Naive thymus-derived CD8-positive, alpha-beta T cell (primary cell): ENCODE measurements at regions not wholly inside any gene's neighbourhood (a gene's known extent, or its start where the extent isn't known, plus 50 kb on each side); places are given as distances from the start of the nearest gene placed in this dataset.

Experiments
- ATAC-seq, 2 donors: fragments of 150-1000 bp; cut with Tn5 transposase in 1 of 2; sonication (Bioruptor Pico), chemical (Tn5 transposase) in 1 of 2; 1 replicate in 1 of 2; 2 replicates in 1 of 2; pipeline ENCODE4 v1.10.0; 2021; ENCODE audit warnings: mild to moderate bottlenecking in 2 of 2, moderate library complexity in 2 of 2
- POLR2A ChIA-PET: fragments of 350-600 bp; sonication (Branson Sonifier 250); formaldehyde crosslinking; loops from one replicate; lab custom pipeline; 2021; ENCODE audit warnings: antibody characterized with exemption; lab: Charles Lee
- DNase-seq, 10 donors: peaks; one replicate each; pipeline versions ENCODE4 v3.0.0 to v3.0.0-alpha.2; 2020 to 2022
- H3K27ac Mint-ChIP-seq, 10 donors: one replicate each; pipeline ENCODE4 v1.8.0; 2020 to 2022; ENCODE audit warnings: mild to moderate bottlenecking in 10 of 10, mixed read lengths in 10 of 10, moderate library complexity in 4 of 10, inconsistent platforms in 1 of 10
- H3K27me3 Mint-ChIP-seq, 5 donors: one replicate each; pipeline ENCODE4 v1.8.0; 2021 to 2022; ENCODE audit warnings: mixed read lengths in 5 of 5
- H3K36me3 Mint-ChIP-seq, 3 donors: one replicate each; pipeline ENCODE4 v1.8.0; 2020 to 2022; ENCODE audit warnings: mixed read lengths in 3 of 3, mild to moderate bottlenecking in 2 of 3, inconsistent platforms in 1 of 3
- H3K4me1 Mint-ChIP-seq, 4 donors: one replicate each; pipeline ENCODE4 v1.8.0; 2021 to 2022; ENCODE audit warnings: mixed read lengths in 4 of 4
- H3K4me3 Mint-ChIP-seq, 10 donors: one replicate each; pipeline ENCODE4 v1.8.0; 2020 to 2022; ENCODE audit warnings: mild to moderate bottlenecking in 10 of 10, mixed read lengths in 10 of 10, moderate library complexity in 6 of 10, inconsistent platforms in 1 of 10
- H3K9me3 Mint-ChIP-seq, 9 donors: one replicate each; pipeline ENCODE4 v1.8.0; 2020 to 2022; ENCODE audit warnings: mixed read lengths in 9 of 9, mild to moderate bottlenecking in 3 of 9, inconsistent platforms in 1 of 9, moderate library complexity in 1 of 9

GRCh38 chr2:145994910-145995309 lies 1475.0 kb upstream of the ZEB2 start:
- ATAC-seq (no peak), DNase-seq (no peak)
- Mint-ChIP-seq H3K27ac (peak overlapping the region in 1 of 10 donors; percentile 44), H3K4me3 (no peak overlapping the region), H3K36me3 (peaks cover 0 to 12% (median 0%) of the 10 kb centered on the region in 3 donors), H3K27me3 (no peaks in the 10 kb centered on the region), H3K4me1 (no peaks in the 10 kb centered on the region), H3K9me3 (peaks cover 5 to 34% (median 21%) of the 10 kb centered on the region in 9 donors)
- POLR2A ChIA-PET, result no interaction called here

- no peak for DNase-seq
- Mint-ChIP-seq H3K9me3 (peaks cover 5 to 27% (median 21%) of the 10 kb centered on the region in 9 donors), H3K4me3 (no peak overlapping the region), H3K36me3 (peaks cover 0 to 12% (median 0%) of the 10 kb centered on the region in 3 donors), H3K27me3 (no peaks in the 10 kb centered on the region), H3K4me1 (no peaks in the 10 kb centered on the region), H3K27ac (no peak overlapping the region)
- POLR2A ChIA-PET, result no interaction called here
- ATAC-seq, result no peak
Observed at GRCh38 chr2:145992572-145992971, 1472.7 kb upstream of the ZEB2 start.

- no peak for ATAC-seq
- no peaks in the 10 kb centered on the region for H3K4me1 Mint-ChIP-seq
- H3K4me3 Mint-ChIP-seq, result no peak overlapping the region
- no peaks in the 10 kb centered on the region for H3K36me3 Mint-ChIP-seq
- no peaks in the 10 kb centered on the region for H3K27me3 Mint-ChIP-seq
- DNase-seq, result no peak
- POLR2A ChIA-PET, result no interaction called here
- no peak overlapping the region for H3K27ac Mint-ChIP-seq
- H3K9me3 Mint-ChIP-seq, result peaks cover 0 to 7% (median 4%) of the 10 kb centered on the region in 9 donors
Observed at GRCh38 chr2:145987793-145988192, 1467.9 kb upstream of the ZEB2 start.

- DNase-seq (no peak), ATAC-seq (no peak)
- Mint-ChIP-seq H3K27me3 (no peaks in the 10 kb centered on the region), H3K27ac (no peak overlapping the region), H3K36me3 (no peaks in the 10 kb centered on the region), H3K4me3 (no peak overlapping the region), H3K4me1 (no peaks in the 10 kb centered on the region), H3K9me3 (peaks cover 0 to 2% (median 0%) of the 10 kb centered on the region in 9 donors)
- POLR2A ChIA-PET, result no interaction called here
Observed at GRCh38 chr2:145985517-145985916, 1465.6 kb upstream of the ZEB2 start.

GRCh38 chr2:145984580-145984979 lies 1464.7 kb upstream of the ZEB2 start:
- H3K4me3 Mint-ChIP-seq, result no peak overlapping the region
- H3K27me3 Mint-ChIP-seq, result no peaks in the 10 kb centered on the region
- no peak for DNase-seq
- H3K27ac Mint-ChIP-seq, result no peak overlapping the region
- no peaks in the 10 kb centered on the region for H3K36me3 Mint-ChIP-seq
- no peaks in the 10 kb centered on the region for H3K4me1 Mint-ChIP-seq
- ATAC-seq, result no peak
- H3K9me3 Mint-ChIP-seq, result peaks cover 0 to 2% (median 0%) of the 10 kb centered on the region in 9 donors
- POLR2A ChIA-PET, result no interaction called here

GRCh38 chr2:145980318-145980717 lies 1460.4 kb upstream of the ZEB2 start:
- H3K4me1 Mint-ChIP-seq, result no peaks in the 10 kb centered on the region
- H3K36me3 Mint-ChIP-seq, result no peaks in the 10 kb centered on the region
- no peak overlapping the region for H3K4me3 Mint-ChIP-seq
- POLR2A ChIA-PET, result no interaction called here
- no peak for DNase-seq
- no peak overlapping the region for H3K27ac Mint-ChIP-seq
- H3K27me3 Mint-ChIP-seq, result no peaks in the 10 kb centered on the region
- ATAC-seq, result no peak
- H3K9me3 Mint-ChIP-seq, result peaks cover 0 to 2% (median 0%) of the 10 kb centered on the region in 9 donors

GRCh38 chr2:145975406-145975805 lies 1455.5 kb upstream of the ZEB2 start:
- ATAC-seq (no peak), DNase-seq (no peak)
- H3K9me3 Mint-ChIP-seq, result peaks cover 0 to 14% (median 0%) of the 10 kb centered on the region in 9 donors
- H3K27me3 Mint-ChIP-seq, result no peaks in the 10 kb centered on the region
- POLR2A ChIA-PET, result no interaction called here
- H3K36me3 Mint-ChIP-seq, result no peaks in the 10 kb centered on the region
- H3K27ac Mint-ChIP-seq, result no peak overlapping the region
- no peak overlapping the region for H3K4me3 Mint-ChIP-seq
- no peaks in the 10 kb centered on the region for H3K4me1 Mint-ChIP-seq

- H3K4me1 Mint-ChIP-seq, result no peaks in the 10 kb centered on the region
- no peak overlapping the region for H3K4me3 Mint-ChIP-seq
- no peaks in the 10 kb centered on the region for H3K27me3 Mint-ChIP-seq
- no peak overlapping the region for H3K27ac Mint-ChIP-seq
- H3K9me3 Mint-ChIP-seq, result peaks cover 2 to 30% (median 19%) of the 10 kb centered on the region in 9 donors
- ATAC-seq, result no peak
- H3K36me3 Mint-ChIP-seq, result peaks cover 0 to 5% (median 0%) of the 10 kb centered on the region in 3 donors
- POLR2A ChIA-PET, result no interaction called here
- no peak for DNase-seq
Observed at GRCh38 chr2:145961846-145962245, 1441.9 kb upstream of the ZEB2 start.

GRCh38 chr2:145960479-145961163 lies 1440.7 kb upstream of the ZEB2 start:
- Mint-ChIP-seq H3K27me3 (no peaks in the 10 kb centered on the region), H3K9me3 (peaks cover 5 to 34% (median 23%) of the 10 kb centered on the region in 9 donors), H3K36me3 (peaks cover 0 to 5% (median 0%) of the 10 kb centered on the region in 3 donors), H3K27ac (no peak overlapping the region), H3K4me3 (no peak overlapping the region), H3K4me1 (no peaks in the 10 kb centered on the region)
- no peak for DNase-seq
- no peak for ATAC-seq
- POLR2A ChIA-PET, result no interaction called here

- no peak overlapping the region for H3K4me3 Mint-ChIP-seq
- H3K9me3 Mint-ChIP-seq, result peaks cover 9 to 48% (median 31%) of the 10 kb centered on the region in 9 donors
- no peak overlapping the region for H3K27ac Mint-ChIP-seq
- no peaks in the 10 kb centered on the region for H3K4me1 Mint-ChIP-seq
- ATAC-seq, result no peak
- POLR2A ChIA-PET, result no interaction called here
- no peaks in the 10 kb centered on the region for H3K27me3 Mint-ChIP-seq
- no peak for DNase-seq
- H3K36me3 Mint-ChIP-seq, result peaks cover 0 to 15% (median 0%) of the 10 kb centered on the region in 3 donors
Observed at GRCh38 chr2:145958611-145959010, 1438.7 kb upstream of the ZEB2 start.

- no peak overlapping the region for H3K27ac Mint-ChIP-seq
- H3K27me3 Mint-ChIP-seq, result no peaks in the 10 kb centered on the region
- ATAC-seq (no peak), DNase-seq (no peak)
- POLR2A ChIA-PET, result no interaction called here
- H3K36me3 Mint-ChIP-seq, result peaks cover 0 to 15% (median 0%) of the 10 kb centered on the region in 3 donors
- no peaks in the 10 kb centered on the region for H3K4me1 Mint-ChIP-seq
- H3K4me3 Mint-ChIP-seq, result no peak overlapping the region
- peaks cover 9 to 54% (median 34%) of the 10 kb centered on the region in 9 donors for H3K9me3 Mint-ChIP-seq
Observed at GRCh38 chr2:145957929-145958328, 1438.0 kb upstream of the ZEB2 start.

GRCh38 chr2:145939949-145940348 lies 1420.0 kb upstream of the ZEB2 start:
- Mint-ChIP-seq H3K27me3 (no peaks in the 10 kb centered on the region), H3K36me3 (peaks cover 0 to 4% (median 0%) of the 10 kb centered on the region in 3 donors), H3K27ac (no peak overlapping the region), H3K4me1 (no peaks in the 10 kb centered on the region), H3K4me3 (no peak overlapping the region), H3K9me3 (peaks cover 2 to 25% (median 10%) of the 10 kb centered on the region in 9 donors)
- no peak for ATAC-seq
- DNase-seq, result no peak
- POLR2A ChIA-PET, result no interaction called here

GRCh38 chr2:145935016-145935415 lies 1415.1 kb upstream of the ZEB2 start:
- Mint-ChIP-seq H3K4me3 (no peak overlapping the region), H3K36me3 (no peaks in the 10 kb centered on the region), H3K27me3 (no peaks in the 10 kb centered on the region), H3K9me3 (peaks cover 0 to 11% (median 2%) of the 10 kb centered on the region in 9 donors), H3K27ac (no peak overlapping the region), H3K4me1 (no peaks in the 10 kb centered on the region)
- no peak for ATAC-seq
- no peak for DNase-seq
- POLR2A ChIA-PET, result no interaction called here
